ENCODE measurements at regions not wholly inside any gene's neighbourhood (a gene's known extent, or its start where the extent isn't known, plus 50 kb on each side); places are given as distances from the start of the nearest gene placed in this dataset.
"Not testable (repeated sequence)": the region's sequence is repeated elsewhere in the genome, so short reads cannot be mapped to it uniquely, and the experiment has no call there.

DNA sequence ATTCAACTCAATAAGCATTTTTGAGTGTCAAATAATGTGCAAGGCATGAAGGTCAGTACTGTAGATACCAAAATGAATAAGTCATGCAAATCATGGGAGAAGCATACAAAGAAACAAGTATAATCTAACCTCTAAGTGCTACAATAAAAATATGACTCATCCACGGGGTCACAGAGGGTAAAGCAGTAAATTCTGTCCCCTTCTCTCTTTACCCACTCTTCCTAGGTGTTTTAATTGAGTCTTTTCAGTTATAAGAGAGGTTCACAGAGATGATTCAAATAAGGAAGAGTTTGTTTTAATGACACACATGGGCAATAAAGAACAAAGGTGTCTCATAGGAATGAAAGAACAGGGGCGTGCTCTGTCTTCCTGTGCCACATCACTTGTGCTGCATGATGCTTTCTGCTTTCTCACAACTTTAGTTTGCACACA, 71.5 kb upstream of the DAAM1 start:
- no peak for DNase-seq (ENCODE audit: low spot score)

DNA sequence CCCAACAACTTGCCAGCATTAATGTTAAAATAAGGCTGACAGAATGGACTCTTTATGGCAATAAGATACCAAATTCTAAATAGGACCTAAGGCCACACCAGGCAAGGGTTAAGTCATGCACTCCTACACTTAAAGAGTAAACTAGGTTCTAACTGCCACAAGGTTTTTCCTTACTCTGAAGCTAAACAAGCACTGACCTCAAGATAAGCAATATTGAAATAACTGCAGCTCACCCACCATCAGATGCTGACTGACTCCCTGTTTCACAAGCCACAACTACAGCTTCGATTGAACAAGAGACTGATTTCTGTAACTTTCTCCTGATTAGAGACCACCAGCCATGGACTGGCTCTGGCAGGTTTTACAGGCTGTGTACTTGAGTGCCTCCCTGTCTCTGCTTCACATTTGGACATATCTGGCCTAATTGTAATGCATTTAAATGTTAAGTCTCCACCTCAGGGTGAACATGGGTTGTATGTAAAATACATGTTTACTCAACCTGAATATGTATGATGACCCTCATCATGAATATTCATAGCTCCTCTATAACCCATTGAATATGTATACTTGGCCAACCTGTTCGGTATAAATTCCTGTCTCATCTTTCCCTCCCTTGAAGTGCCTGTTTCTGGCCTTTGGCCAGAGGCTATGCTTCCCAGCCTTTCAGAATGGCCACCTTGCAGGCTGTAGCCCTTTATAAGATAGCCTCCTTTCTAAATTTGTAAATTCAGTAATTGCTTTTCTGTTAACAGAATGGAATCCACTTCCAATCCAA, 70.5 kb upstream of the DAAM1 start:
- DNase-seq (ENCODE audit: low spot score), result no peak

- DNase-seq (ENCODE audit: low spot score), result no peak
These were observed 67.5 kb upstream of the DAAM1 start for GRCh38 chr14:59120921-59121320.

DNA sequence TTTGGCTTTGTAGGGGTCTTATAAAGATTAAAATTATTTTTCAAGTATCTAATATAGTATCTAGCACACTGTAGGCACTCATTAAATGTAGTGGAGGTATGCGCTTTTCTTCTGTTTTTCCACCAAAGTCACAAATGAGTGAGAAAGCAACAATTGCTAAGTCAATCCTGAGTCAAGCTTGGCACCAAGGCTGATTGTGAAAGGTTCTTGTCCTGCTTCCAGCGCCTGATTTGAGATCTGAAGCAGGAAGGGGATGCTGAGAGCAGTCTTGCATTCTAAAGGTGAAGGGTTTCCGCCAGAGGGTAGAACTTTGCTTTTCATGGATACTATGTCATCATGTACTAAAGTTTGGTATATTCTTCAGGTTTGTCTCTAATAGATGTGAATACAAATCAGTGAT, 64.9 kb upstream of the DAAM1 start:
- peak; percentile 39 for DNase-seq (ENCODE audit: low spot score)

DNA sequence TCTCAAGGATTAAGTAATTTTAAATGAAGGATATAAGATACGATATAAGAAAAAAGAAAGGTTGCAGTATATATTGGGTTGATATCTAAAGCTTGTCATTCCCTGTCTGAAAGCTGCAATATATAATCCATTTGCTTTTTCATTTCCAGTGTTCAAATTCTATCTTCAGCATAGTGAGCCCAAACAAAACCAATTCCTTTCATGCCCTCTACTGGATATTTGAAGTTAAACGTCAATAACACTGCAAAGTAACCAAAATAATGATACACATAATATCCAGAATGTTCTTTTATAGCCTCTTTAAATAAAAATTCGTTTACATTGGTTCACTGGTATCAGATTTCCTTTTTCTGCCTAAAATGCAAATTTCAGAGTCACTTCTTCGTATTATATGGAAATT, 64.5 kb upstream of the DAAM1 start:
- DNase-seq (ENCODE audit: low spot score), result peak; percentile 44

GRCh38 chr14:59125156-59125555, 63.3 kb upstream of the DAAM1 start:
- DNase-seq (ENCODE audit: low spot score), result no peak

DNA sequence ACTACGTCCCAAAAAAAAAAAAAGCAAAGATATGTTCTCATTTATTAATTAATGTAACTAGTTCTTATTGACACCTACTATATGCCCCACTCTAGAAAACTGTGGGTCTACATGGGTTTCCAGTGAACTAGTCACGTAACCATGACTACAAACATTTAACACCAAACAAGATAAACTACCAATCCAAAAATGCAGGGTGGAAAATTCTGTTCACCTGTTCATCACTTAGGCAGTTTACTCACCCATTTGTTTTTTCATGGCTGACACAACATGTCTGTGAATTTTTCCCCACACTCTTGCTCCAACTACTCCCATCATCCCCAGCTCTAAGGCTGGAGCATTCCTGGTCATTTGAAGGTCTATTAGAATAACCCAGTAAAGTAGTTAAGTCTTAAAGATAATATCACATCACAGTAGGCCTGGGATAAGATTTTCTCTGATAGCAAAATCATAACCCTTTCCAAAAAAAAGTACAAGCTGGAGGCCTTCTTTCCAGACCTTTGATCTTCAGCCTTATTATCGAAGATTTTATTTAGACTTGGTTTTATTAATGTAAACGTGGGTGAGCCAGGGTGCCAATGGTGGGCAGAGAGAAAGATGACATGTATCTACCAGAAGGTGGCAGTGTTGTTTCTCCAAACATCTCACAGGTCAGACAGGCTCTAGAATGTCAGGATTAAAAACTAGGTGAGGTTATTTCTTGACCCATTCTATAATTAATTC, 61.6 kb upstream of the DAAM1 start:
- peak; percentile 77 for DNase-seq (ENCODE audit: low spot score)

- DNase-seq (ENCODE audit: low spot score), result no peak
These were observed 61.1 kb upstream of the DAAM1 start for GRCh38 chr14:59127437-59127732.

GRCh38 chr14:59130462-59130861, 58.0 kb upstream of the DAAM1 start:
- DNase-seq (ENCODE audit: low spot score), result no peak

DNA sequence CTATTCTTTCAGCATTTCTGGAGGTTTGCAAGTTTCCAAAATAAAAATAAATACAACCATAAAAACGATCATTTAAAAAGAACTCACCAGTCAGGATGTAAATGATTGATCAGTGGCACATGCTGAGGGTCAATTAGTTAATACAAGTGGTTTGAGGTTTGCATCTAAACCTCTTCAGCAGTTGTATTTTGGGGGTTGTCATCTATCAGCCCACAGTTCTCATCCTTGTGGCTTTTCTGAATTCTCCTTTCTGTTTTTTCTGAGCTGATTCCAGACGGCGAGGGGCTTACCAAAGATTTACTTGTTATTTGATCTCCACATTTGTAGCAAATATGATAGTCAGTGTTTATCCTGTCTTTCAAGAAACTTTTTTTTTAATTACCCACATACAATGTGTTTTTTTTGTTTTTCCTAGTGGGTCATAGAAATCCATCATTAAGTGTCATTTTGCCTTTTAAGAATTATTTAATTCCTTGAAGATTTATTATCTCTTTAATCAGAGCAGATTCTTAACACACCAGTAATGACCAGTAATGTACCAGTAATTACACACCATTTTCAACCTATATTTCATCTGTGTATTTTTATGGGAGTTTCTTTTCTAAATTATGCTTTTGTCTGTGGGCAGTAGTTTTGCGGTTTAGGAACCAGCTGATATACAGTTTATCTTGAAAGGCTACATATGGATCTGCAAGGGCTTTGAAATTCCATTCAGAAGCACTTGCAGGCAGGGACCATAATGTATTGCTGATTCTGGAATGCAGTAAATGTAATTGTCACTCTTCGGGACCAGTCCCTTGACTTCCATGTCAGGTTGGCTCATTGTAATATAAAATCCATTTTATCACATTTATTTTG, 56.3 kb upstream of the DAAM1 start:
- DNase-seq (ENCODE audit: low spot score), result no peak

- peak; percentile 10 for DNase-seq (ENCODE audit: low spot score)
These were observed 55.5 kb upstream of the DAAM1 start for GRCh38 chr14:59132796-59133494.

GRCh38 chr14:59133709-59134108, 54.8 kb upstream of the DAAM1 start:
- DNase-seq (ENCODE audit: low spot score), result no peak

- DNase-seq (ENCODE audit: low spot score), result no peak
These were observed 54.2 kb upstream of the DAAM1 start for GRCh38 chr14:59134307-59134706.

- DNase-seq (ENCODE audit: low spot score), result no peak
These were observed 51.2 kb upstream of the DAAM1 start for GRCh38 chr14:59137256-59137655.

- not testable (repeated sequence) for DNase-seq (ENCODE audit: low spot score)
These were observed 49.9 kb upstream of the DAAM1 start for GRCh38 chr14:59138576-59138975.

All from GM03348 (cell line).